HCT116 (cell line): ENCODE measurements at regions not wholly inside any gene's neighbourhood (a gene's known extent, or its start where the extent isn't known, plus 50 kb on each side); places are given as distances from the start of the nearest gene placed in this dataset.

Source experiments
- ATF3 ChIP-seq: IDR thresholded peaks from 2 replicates; pipeline ENCODE4 v1.6.1; 2012
- EGR1 ChIP-seq: IDR thresholded peaks from 2 replicates; pipeline ENCODE4 v1.6.1; 2012; ENCODE audit warnings: low read depth
- EZH2 ChIP-seq: fragments of 200-600 bp; sonication (generic); IDR thresholded peaks from 2 replicates; pipeline ENCODE4 v1.6.1; 2017; ENCODE audit warnings: antibody characterized with exemption, mixed run types
- EZH2phosphoT487 ChIP-seq: fragments of 200-600 bp; IDR thresholded peaks from 2 replicates; pipeline ENCODE4 v1.6.1; 2018; ENCODE audit warnings: antibody characterized with exemption, borderline replicate concordance
- JUND ChIP-seq: IDR thresholded peaks from 2 replicates; pipeline ENCODE4 v1.6.1; 2012
- POLR2A ChIP-seq: IDR thresholded peaks from 2 replicates; pipeline ENCODE4 v1.7.0; 2011; ENCODE audit warnings: borderline replicate concordance; ENCODE audit not compliant: insufficient read depth, insufficient read length; ENCODE audit errors: extremely low read depth
- POLR2AphosphoS5 ChIP-seq: IDR thresholded peaks from 2 replicates; pipeline ENCODE4 v1.6.1; 2011; ENCODE audit warnings: mild to moderate bottlenecking, low read depth, low read length, moderate library complexity
- SIN3A ChIP-seq: IDR thresholded peaks from 2 replicates; pipeline ENCODE4 v1.6.1; 2012; ENCODE audit warnings: low read depth
- YY1 ChIP-seq: IDR thresholded peaks from 2 replicates; pipeline ENCODE4 v1.6.1; 2011; ENCODE audit warnings: low read length, low read depth, moderate library complexity, mild to moderate bottlenecking; ENCODE audit not compliant: insufficient replicate concordance; ENCODE audit errors: extremely low read depth
- ZNF274 ChIP-seq: fragments of 200-500 bp; sonication (Bioruptor generic); IDR thresholded peaks from 2 replicates; pipeline ENCODE4 v1.6.1; 2014; ENCODE audit warnings: mild to moderate bottlenecking, low read depth, low read length, inconsistent platforms
- TF ChIP-seq, protein P1 (sequence below), 3 experiments: fragments of 200-600 bp in 1 of 3; sonication (generic) in 1 of 3; IDR thresholded peaks in 2 of 3; conservative IDR thresholded peaks in 1 of 3; 2 replicates each; pipeline ENCODE4 v1.5.1; 2012 to 2017; ENCODE audit warnings: low read depth in 2 of 3, low read length in 2 of 3, antibody characterized with exemption in 1 of 3, borderline replicate concordance in 1 of 3, control low read depth in 1 of 3, mild to moderate bottlenecking in 1 of 3, mixed read lengths in 1 of 3, mixed run types in 1 of 3, moderate library complexity in 1 of 3; ENCODE audit not compliant: insufficient read depth in 1 of 3
- TF ChIP-seq, protein P2 (sequence below): IDR thresholded peaks from 2 replicates; pipeline ENCODE4 v1.6.1; 2012
- TF ChIP-seq, protein P3 (sequence below): IDR thresholded peaks from 2 replicates; pipeline ENCODE4 v1.6.1; 2011; ENCODE audit warnings: mild to moderate bottlenecking, low read length, moderate library complexity; ENCODE audit not compliant: insufficient replicate concordance; ENCODE audit errors: extremely low read depth
- TF ChIP-seq, protein P4 (sequence below): IDR thresholded peaks from 2 replicates; pipeline ENCODE4 v1.6.1; 2012; ENCODE audit warnings: low read depth

DNA sequence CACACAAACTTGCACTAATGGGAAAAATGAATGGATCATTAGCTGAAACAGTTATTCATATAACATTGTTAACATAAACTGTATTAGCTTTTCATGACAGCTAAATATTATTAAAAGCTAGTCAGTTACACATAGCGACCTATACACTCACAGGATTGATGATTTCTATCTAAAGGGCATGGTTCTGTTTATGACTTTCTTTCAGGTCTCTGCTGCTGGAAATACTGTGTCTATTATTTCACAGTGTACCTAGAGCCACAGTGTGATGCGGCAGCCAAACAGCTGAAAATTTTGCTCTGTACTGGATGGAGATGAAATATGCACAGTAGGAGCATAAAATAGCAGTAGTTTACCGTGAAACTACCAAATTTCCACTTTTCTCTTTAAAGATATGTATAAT lies 341.1 kb downstream of the FSCB start:
- TF ChIP-seq POLR2AphosphoS5 (no peak), JUND (no peak), EZH2 (no peak), POLR2A (no peak), YY1 (no peak), EGR1 (no peak), ATF3 (no peak), EZH2phosphoT487 (no peak), ZNF274 (no peak), SIN3A (no peak)
- TF ChIP-seq, protein P1, sequence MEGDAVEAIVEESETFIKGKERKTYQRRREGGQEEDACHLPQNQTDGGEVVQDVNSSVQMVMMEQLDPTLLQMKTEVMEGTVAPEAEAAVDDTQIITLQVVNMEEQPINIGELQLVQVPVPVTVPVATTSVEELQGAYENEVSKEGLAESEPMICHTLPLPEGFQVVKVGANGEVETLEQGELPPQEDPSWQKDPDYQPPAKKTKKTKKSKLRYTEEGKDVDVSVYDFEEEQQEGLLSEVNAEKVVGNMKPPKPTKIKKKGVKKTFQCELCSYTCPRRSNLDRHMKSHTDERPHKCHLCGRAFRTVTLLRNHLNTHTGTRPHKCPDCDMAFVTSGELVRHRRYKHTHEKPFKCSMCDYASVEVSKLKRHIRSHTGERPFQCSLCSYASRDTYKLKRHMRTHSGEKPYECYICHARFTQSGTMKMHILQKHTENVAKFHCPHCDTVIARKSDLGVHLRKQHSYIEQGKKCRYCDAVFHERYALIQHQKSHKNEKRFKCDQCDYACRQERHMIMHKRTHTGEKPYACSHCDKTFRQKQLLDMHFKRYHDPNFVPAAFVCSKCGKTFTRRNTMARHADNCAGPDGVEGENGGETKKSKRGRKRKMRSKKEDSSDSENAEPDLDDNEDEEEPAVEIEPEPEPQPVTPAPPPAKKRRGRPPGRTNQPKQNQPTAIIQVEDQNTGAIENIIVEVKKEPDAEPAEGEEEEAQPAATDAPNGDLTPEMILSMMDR (IDR thresholded peaks at IDR 0.05 in 2 of 3, conservative IDR thresholded peaks at IDR 0.05 in 1 of 3; ENCODE audit: borderline replicate concordance in 1 of 3, insufficient read depth in 1 of 3, low read depth in 2 of 3, low read length in 2 of 3) = no peak
- TF ChIP-seq, protein P2, sequence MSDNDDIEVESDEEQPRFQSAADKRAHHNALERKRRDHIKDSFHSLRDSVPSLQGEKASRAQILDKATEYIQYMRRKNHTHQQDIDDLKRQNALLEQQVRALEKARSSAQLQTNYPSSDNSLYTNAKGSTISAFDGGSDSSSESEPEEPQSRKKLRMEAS = no peak
- TF ChIP-seq, protein P3, sequence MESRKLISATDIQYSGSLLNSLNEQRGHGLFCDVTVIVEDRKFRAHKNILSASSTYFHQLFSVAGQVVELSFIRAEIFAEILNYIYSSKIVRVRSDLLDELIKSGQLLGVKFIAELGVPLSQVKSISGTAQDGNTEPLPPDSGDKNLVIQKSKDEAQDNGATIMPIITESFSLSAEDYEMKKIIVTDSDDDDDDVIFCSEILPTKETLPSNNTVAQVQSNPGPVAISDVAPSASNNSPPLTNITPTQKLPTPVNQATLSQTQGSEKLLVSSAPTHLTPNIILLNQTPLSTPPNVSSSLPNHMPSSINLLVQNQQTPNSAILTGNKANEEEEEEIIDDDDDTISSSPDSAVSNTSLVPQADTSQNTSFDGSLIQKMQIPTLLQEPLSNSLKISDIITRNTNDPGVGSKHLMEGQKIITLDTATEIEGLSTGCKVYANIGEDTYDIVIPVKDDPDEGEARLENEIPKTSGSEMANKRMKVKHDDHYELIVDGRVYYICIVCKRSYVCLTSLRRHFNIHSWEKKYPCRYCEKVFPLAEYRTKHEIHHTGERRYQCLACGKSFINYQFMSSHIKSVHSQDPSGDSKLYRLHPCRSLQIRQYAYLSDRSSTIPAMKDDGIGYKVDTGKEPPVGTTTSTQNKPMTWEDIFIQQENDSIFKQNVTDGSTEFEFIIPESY = no peak
- TF ChIP-seq, protein P4, sequence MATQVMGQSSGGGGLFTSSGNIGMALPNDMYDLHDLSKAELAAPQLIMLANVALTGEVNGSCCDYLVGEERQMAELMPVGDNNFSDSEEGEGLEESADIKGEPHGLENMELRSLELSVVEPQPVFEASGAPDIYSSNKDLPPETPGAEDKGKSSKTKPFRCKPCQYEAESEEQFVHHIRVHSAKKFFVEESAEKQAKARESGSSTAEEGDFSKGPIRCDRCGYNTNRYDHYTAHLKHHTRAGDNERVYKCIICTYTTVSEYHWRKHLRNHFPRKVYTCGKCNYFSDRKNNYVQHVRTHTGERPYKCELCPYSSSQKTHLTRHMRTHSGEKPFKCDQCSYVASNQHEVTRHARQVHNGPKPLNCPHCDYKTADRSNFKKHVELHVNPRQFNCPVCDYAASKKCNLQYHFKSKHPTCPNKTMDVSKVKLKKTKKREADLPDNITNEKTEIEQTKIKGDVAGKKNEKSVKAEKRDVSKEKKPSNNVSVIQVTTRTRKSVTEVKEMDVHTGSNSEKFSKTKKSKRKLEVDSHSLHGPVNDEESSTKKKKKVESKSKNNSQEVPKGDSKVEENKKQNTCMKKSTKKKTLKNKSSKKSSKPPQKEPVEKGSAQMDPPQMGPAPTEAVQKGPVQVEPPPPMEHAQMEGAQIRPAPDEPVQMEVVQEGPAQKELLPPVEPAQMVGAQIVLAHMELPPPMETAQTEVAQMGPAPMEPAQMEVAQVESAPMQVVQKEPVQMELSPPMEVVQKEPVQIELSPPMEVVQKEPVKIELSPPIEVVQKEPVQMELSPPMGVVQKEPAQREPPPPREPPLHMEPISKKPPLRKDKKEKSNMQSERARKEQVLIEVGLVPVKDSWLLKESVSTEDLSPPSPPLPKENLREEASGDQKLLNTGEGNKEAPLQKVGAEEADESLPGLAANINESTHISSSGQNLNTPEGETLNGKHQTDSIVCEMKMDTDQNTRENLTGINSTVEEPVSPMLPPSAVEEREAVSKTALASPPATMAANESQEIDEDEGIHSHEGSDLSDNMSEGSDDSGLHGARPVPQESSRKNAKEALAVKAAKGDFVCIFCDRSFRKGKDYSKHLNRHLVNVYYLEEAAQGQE = no peak
